H1 (cell line): ENCODE measurements at regions not wholly inside any gene's neighbourhood (a gene's known extent, or its start where the extent isn't known, plus 50 kb on each side); places are given as distances from the start of the nearest gene placed in this dataset.

ENCODE experiments used
- BACH1 ChIP-seq: IDR thresholded peaks from 2 replicates; pipeline ENCODE4 v1.6.1; 2012; ENCODE audit warnings: low read length, improper control_type of control experiment
- JUN ChIP-seq: IDR thresholded peaks from 2 replicates; pipeline ENCODE4 v1.6.1; 2011; ENCODE audit warnings: low read depth, mild to moderate bottlenecking, improper control_type of control experiment, low read length
- POU5F1 ChIP-seq: IDR thresholded peaks from 2 replicates; pipeline ENCODE4 v1.6.1; 2011; ENCODE audit warnings: low read depth, mild to moderate bottlenecking, low read length, moderate library complexity
- SIN3A ChIP-seq, 2 experiments: IDR thresholded peaks in 1 of 2; conservative IDR thresholded peaks in 1 of 2; 2 replicates each; pipeline ENCODE4 v1.6.1; 2011 to 2012; ENCODE audit warnings: low read length in 2 of 2, improper control_type of control experiment in 1 of 2, low read depth in 1 of 2, mild to moderate bottlenecking in 1 of 2
- SIX5 ChIP-seq: IDR thresholded peaks from 2 replicates; pipeline ENCODE4 v1.6.1; 2011; ENCODE audit warnings: mild to moderate bottlenecking, low read depth, low read length
- TF ChIP-seq, protein P1 (sequence below), 3 experiments: IDR thresholded peaks; 1 replicate in 2 of 3; 2 replicates in 1 of 3; pipeline versions ENCODE4 v1.5.1 to v1.6.1; 2011; ENCODE audit warnings: low read length in 3 of 3, mild to moderate bottlenecking in 3 of 3, inconsistent platforms in 2 of 3, low read depth in 1 of 3, moderate library complexity in 1 of 3; ENCODE audit not compliant: insufficient read depth in 1 of 3; ENCODE audit errors: control extremely low read depth in 1 of 3

- TF ChIP-seq POU5F1 = no peak
- TF ChIP-seq BACH1 = no peak
- TF ChIP-seq, protein P1, sequence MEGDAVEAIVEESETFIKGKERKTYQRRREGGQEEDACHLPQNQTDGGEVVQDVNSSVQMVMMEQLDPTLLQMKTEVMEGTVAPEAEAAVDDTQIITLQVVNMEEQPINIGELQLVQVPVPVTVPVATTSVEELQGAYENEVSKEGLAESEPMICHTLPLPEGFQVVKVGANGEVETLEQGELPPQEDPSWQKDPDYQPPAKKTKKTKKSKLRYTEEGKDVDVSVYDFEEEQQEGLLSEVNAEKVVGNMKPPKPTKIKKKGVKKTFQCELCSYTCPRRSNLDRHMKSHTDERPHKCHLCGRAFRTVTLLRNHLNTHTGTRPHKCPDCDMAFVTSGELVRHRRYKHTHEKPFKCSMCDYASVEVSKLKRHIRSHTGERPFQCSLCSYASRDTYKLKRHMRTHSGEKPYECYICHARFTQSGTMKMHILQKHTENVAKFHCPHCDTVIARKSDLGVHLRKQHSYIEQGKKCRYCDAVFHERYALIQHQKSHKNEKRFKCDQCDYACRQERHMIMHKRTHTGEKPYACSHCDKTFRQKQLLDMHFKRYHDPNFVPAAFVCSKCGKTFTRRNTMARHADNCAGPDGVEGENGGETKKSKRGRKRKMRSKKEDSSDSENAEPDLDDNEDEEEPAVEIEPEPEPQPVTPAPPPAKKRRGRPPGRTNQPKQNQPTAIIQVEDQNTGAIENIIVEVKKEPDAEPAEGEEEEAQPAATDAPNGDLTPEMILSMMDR (IDR thresholded peaks at IDR 0.05; ENCODE audit: control extremely low read depth in 1 of 3, insufficient read depth in 1 of 3, low read depth in 1 of 3, low read length in 3 of 3) = no peak
- no peak for TF ChIP-seq JUN
- no peak for TF ChIP-seq SIX5
- TF ChIP-seq SIN3A (conservative IDR thresholded peaks at IDR 0.05 in 1 of 2, IDR thresholded peaks at IDR 0.05 in 1 of 2; ENCODE audit: low read depth in 1 of 2, low read length in 2 of 2) = no peak
Observed at GRCh38 chr2:200168641-200169555, 137.6 kb upstream of the SPATS2L start (continued).
